ENCODE measurements at regions not wholly inside any gene's neighbourhood (a gene's known extent, or its start where the extent isn't known, plus 50 kb on each side); places are given as distances from the start of the nearest gene placed in this dataset.

DNA sequence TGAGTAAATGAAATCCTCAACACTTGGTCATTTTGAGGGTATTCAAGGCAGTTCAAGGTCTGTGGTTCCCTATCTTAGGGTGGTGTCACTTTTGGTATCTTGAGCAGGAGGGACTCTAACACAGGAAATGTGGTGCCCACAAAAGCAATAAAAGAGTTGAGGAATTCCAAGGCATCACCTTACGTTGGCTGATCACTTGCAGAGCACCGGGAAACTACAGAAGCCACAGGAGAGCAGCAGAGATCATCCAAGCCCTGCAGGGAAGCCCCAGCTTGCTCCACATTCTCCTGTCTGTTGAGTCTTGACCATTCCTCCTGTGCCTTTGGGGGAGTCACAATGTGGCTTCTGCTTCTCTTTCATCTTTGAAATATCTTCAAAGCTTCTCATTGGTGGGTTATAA, 565.8 kb upstream of the ADARB2 start:
- H3K36me3 Mint-ChIP-seq, result no peaks in the 10 kb centered on the region
- no peak overlapping the region for H3K4me3 Mint-ChIP-seq
- DNase-seq, result no peak
- no peaks in the 10 kb centered on the region for H3K27me3 Mint-ChIP-seq
- CTCF ChIA-PET, result no interaction called here
- H3K27ac Mint-ChIP-seq, result no peak overlapping the region
- H3K9me3 Mint-ChIP-seq, result no peaks in the 10 kb centered on the region
- no peaks in the 10 kb centered on the region for H3K4me1 Mint-ChIP-seq

DNA sequence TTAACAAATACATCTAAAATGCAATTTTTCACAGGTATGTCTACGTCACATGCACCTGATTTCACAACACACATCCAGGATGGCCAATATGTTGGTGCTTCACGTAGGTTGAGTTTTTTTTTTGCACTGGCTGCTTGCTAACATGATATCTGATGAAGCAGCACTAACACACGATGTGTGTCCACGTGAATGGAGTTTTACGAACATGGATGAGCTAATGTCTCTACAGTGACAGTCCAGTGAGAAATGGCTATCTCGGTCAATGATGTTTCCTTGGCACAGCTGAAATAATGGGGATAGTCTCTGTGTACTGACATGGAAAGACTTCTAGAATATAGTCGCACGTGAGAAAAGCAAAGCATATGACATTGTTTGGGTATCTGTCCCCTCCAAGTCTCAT, 563.9 kb upstream of the ADARB2 start:
- no peaks in the 10 kb centered on the region for H3K27me3 Mint-ChIP-seq
- CTCF ChIA-PET, result no interaction called here
- no peaks in the 10 kb centered on the region for H3K4me1 Mint-ChIP-seq
- no peak for DNase-seq
- no peaks in the 10 kb centered on the region for H3K36me3 Mint-ChIP-seq
- no peaks in the 10 kb centered on the region for H3K9me3 Mint-ChIP-seq
- no peak overlapping the region for H3K4me3 Mint-ChIP-seq
- H3K27ac Mint-ChIP-seq, result no peak overlapping the region

DNA sequence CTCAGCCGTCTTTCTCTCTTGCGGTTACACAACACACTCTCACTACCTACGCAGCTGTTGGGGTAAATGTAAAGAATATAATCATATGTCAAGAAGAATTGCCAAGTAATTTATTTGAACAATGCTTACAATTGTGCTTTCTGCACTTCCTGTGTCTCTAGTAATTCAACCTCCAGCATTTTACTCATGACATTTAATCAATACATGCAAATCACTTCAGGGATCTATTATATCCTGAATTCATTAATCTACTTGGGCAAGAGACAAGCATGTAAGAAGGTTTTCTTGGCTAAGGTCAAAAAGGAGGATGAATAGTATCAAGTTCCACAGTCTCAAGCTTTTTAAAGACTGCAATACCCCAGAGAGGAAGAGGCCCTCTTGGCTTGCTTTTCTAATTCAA, 562.9 kb upstream of the ADARB2 start:
- H3K9me3 Mint-ChIP-seq, result no peaks in the 10 kb centered on the region

DNA sequence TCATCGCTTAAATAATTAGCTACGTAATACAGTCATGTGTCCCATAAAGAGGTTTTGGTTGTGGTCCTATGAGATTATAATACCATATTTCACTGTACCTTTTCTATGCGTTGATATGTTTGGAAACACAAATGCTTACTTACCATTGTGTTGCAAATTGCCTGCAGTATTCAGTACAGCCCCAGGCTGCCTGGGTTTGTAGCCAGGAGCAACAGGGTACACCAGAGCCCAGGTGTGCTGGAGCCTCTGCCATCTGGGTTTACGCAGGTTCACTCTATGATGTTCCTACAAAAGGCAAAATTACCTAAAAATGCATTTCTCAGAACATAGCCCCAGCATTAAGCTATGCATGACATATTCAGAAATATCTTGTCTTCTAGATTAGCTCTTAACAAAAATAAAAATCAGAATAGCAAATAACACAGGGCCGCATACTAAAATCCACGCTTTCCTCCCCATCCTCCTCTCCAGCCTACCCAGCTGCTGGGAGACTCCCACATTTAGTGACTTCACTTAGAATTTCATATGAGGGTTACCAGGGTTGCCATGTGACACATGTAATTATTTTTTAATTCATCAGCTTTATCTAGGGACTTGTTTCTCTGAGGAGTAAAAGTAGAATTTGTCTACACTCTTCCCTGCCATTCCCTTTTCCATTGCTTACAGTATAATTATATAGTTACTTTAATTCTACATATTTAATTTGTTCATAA, 559.0 kb upstream of the ADARB2 start:
- H3K27ac Mint-ChIP-seq, result no peak overlapping the region
- H3K36me3 Mint-ChIP-seq, result no peaks in the 10 kb centered on the region
- H3K4me3 Mint-ChIP-seq, result no peak overlapping the region
- H3K4me1 Mint-ChIP-seq, result no peaks in the 10 kb centered on the region
- no peaks in the 10 kb centered on the region for H3K27me3 Mint-ChIP-seq
- DNase-seq, result no peak
- no peaks in the 10 kb centered on the region for H3K9me3 Mint-ChIP-seq
- CTCF ChIA-PET, result no interaction called here

More for the DNA sequence above, 562.9 kb upstream of the ADARB2 start:
- Mint-ChIP-seq H3K27me3 (no peaks in the 10 kb centered on the region), H3K4me1 (no peaks in the 10 kb centered on the region), H3K4me3 (no peak overlapping the region), H3K27ac (no peak overlapping the region), H3K36me3 (no peaks in the 10 kb centered on the region)
- no peak for DNase-seq
- CTCF ChIA-PET, result no interaction called here

DNA sequence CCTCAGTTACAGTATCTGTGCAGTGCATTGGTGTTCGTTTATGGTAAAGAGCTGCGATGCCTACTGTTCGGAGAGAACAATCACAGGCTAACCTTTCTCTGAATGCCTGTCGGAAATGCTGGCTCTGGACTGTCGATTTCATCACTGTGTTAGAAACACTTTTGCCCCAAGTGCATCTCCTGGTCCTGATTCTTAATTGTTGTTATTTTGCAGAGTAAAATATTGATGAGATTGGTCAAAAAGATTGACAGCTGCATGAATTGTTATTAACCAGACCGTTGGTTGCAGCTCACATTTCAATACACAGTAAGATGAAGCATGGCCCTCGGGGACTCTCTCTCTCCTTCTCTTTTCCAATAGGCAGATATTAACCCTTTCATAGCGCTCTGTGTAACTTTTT, 557.4 kb upstream of the ADARB2 start:
- Mint-ChIP-seq H3K36me3 (no peaks in the 10 kb centered on the region), H3K4me1 (no peaks in the 10 kb centered on the region), H3K9me3 (no peaks in the 10 kb centered on the region), H3K27ac (no peak overlapping the region), H3K27me3 (no peaks in the 10 kb centered on the region), H3K4me3 (no peak overlapping the region)
- CTCF ChIA-PET, result no interaction called here
- DNase-seq, result no peak

DNA sequence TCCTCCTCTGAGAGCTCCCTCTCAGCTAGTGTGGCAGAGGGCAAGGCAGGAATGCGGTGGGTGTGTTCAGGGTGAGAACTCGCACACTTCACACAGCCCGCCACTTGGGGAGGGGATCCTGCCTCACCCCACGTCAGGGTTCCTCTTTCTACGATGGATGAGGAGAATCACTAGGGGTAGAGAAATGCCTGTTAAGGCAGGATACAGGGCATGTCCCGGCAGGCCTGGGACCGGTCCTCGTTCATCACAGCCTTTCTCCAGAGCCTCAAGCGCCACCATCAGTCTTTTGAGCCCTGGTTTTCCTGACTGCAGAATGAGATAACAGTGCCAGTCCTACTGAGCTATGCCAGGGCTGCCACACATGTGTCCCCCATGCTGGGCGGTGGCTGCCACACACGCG, 546.7 kb upstream of the ADARB2 start:
- CTCF ChIA-PET, result no interaction called here
- Mint-ChIP-seq H3K27me3 (no peaks in the 10 kb centered on the region), H3K9me3 (no peaks in the 10 kb centered on the region), H3K27ac (no peak overlapping the region), H3K4me1 (no peaks in the 10 kb centered on the region), H3K4me3 (no peak overlapping the region), H3K36me3 (no peaks in the 10 kb centered on the region)
- DNase-seq, result no peak

DNA sequence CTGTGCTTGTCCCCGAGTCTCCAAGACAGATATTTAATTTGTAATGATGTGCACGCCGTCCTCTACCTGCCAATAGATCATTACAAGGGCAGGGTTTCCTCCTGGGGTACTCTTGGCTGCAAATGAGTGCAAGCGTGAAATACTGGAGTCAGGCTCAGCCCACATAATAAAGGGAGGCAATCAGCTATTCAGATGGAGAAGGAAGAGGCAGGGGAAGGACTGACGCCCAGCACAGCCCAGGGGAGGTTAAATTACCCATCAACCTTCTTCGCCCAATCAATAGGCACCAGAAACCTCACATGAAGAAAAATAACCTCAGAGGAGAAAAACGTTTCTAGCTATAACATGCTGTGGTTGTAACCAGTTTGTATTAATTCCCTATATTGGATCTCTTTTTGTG, 544.9 kb upstream of the ADARB2 start:
- H3K27ac Mint-ChIP-seq, result no peak overlapping the region
- H3K27me3 Mint-ChIP-seq, result no peaks in the 10 kb centered on the region
- no peak for DNase-seq
- no peak overlapping the region for H3K4me3 Mint-ChIP-seq
- H3K36me3 Mint-ChIP-seq, result no peaks in the 10 kb centered on the region
- CTCF ChIA-PET, result no interaction called here
- H3K4me1 Mint-ChIP-seq, result no peaks in the 10 kb centered on the region
- H3K9me3 Mint-ChIP-seq, result no peaks in the 10 kb centered on the region

DNA sequence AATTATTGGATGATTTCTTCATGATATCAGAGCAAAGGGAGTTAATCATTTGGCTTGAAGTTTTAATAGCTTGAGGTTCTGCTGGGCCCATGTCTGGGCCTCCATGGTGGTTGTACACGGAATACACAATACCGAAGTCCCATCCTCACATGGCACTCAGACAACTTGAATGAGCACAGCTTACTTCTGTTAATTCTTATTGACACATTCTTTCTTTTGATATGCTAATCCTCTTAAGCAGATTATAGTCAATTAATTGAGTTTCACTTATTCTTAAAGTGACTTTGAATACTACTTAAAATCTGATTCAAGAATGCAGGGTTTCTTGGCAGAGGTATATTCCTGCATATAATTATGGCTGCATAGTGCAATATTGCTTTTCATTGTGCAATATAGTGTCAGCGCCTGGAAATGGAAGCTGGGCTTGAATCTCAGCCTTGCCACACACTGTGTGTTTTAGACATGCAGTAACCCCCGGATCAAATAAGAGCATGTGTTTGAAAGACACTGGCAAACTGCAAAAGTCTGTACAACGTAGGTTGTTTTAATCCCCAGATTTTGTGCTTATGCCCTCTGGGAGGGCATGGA, 543.5 kb upstream of the ADARB2 start:
- Mint-ChIP-seq H3K36me3 (no peaks in the 10 kb centered on the region), H3K4me1 (no peaks in the 10 kb centered on the region), H3K9me3 (no peaks in the 10 kb centered on the region), H3K4me3 (no peak overlapping the region), H3K27me3 (no peaks in the 10 kb centered on the region), H3K27ac (no peak overlapping the region)
- CTCF ChIA-PET, result no interaction called here
- DNase-seq, result no peak

DNA sequence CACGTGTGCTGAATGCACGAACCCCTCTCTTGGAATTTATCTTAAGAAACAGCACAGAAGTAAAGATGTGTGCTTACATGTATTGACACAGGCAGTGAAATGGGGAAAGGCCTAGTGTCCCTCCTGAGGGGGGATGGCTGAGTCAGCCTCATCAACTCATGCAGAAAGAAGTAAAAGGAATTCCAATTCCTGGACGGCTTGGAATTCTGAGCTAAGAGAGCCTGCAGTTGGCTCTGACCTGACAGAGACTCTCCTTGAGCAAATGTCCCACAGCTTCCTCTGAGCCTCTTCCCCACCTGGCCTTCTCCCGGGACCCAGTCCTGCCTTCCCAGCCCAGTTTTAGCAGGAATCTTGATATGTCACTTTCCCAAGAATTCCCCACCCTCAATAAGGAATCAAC, 542.4 kb upstream of the ADARB2 start:
- no peaks in the 10 kb centered on the region for H3K27me3 Mint-ChIP-seq
- no peaks in the 10 kb centered on the region for H3K4me1 Mint-ChIP-seq
- CTCF ChIA-PET, result no interaction called here
- peaks cover 3% of the 10 kb centered on the region for H3K9me3 Mint-ChIP-seq
- no peak overlapping the region for H3K27ac Mint-ChIP-seq
- no peak overlapping the region for H3K4me3 Mint-ChIP-seq
- no peaks in the 10 kb centered on the region for H3K36me3 Mint-ChIP-seq
- DNase-seq, result no peak

DNA sequence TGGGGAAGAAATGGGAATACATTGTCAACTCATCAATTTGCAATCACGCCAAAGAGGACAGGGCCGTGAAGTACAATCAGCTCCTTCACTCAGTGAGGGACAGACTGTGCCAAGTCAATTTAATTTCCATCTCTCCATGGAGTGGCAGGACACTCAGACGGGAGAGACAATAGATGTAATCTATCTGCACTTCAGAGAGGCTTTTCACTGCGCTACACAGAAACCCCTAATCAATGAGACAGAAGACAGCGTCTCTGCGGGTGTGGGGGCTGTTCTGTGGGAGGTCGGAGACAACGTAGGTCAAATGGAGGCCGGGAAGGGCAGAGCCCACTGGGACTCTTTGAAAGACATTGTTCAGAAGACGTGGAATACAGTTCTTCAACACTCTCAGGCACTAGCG, 541.0 kb upstream of the ADARB2 start:
- Mint-ChIP-seq H3K4me3 (no peak overlapping the region), H3K36me3 (no peaks in the 10 kb centered on the region), H3K27ac (no peak overlapping the region), H3K9me3 (peaks cover 3% of the 10 kb centered on the region), H3K27me3 (no peaks in the 10 kb centered on the region), H3K4me1 (no peaks in the 10 kb centered on the region)
- DNase-seq, result no peak
- CTCF ChIA-PET, result no interaction called here

DNA sequence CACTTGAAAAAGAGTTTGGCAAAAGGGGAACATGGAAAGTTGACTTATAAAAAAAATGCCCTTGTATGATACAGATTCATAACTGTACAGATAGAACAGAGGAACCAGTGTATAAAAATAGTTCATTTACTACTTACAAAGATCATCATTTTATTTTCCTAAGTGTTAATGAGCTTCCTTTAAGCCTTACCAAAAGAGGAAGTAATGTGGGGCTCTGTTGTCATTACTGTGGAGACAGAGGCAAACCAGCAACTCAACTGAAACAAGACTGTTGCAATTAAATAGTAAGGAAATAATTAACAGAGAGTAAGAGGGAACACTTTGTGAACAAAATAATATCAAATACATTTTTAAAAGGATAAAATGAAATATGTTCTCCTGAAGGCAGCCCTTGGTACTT, 526.2 kb upstream of the ADARB2 start:
- Mint-ChIP-seq H3K4me1 (no peaks in the 10 kb centered on the region), H3K36me3 (no peaks in the 10 kb centered on the region), H3K4me3 (no peak overlapping the region), H3K27ac (no peak overlapping the region), H3K27me3 (no peaks in the 10 kb centered on the region), H3K9me3 (no peaks in the 10 kb centered on the region)
- DNase-seq, result no peak
- CTCF ChIA-PET, result no interaction called here

DNA sequence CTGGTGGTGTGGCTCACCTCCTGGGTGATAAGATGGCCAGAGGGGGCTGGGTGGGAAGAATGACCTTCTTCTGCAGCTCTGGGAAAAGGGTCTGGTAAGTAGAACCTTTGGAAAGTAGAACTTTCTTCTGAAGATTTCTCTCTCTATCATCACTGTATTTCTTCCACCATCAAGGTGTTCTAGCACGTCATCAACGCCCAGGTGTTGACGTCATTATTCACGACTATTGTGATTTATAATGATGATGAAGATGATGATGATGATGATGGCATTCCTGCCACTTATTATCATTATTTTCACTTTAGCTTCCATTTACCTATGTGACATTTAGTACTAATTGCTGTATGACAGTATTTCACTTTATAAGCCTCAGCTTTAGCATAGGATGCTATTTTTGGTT, 525.6 kb upstream of the ADARB2 start:
- Mint-ChIP-seq H3K9me3 (no peaks in the 10 kb centered on the region), H3K27me3 (no peaks in the 10 kb centered on the region), H3K4me3 (no peak overlapping the region), H3K36me3 (no peaks in the 10 kb centered on the region), H3K27ac (no peak overlapping the region), H3K4me1 (no peaks in the 10 kb centered on the region)
- CTCF ChIA-PET, result no interaction called here
- no peak for DNase-seq

DNA sequence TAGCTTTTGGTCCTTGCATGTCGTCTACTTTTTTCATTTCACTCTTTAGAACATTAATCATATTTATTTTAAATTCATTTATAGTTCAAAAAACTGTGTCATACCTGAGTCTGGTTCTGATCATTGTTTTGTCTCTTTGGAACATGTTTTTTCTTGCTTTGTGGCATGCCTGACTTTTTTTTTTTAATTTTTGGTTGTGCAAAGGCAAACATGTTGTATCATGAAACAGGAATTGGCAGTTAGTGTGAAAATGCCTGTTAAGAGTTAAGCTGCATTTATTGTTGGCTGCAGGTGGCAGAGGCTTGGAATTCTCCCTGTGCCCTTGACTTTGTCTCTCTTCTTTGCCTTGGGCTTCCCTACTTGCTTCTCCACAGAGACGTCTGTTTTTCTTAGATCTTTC, 525.0 kb upstream of the ADARB2 start:
- H3K36me3 Mint-ChIP-seq, result no peaks in the 10 kb centered on the region
- no peak overlapping the region for H3K4me3 Mint-ChIP-seq
- CTCF ChIA-PET, result no interaction called here
- DNase-seq, result no peak
- no peaks in the 10 kb centered on the region for H3K27me3 Mint-ChIP-seq
- H3K9me3 Mint-ChIP-seq, result no peaks in the 10 kb centered on the region
- no peaks in the 10 kb centered on the region for H3K4me1 Mint-ChIP-seq
- H3K27ac Mint-ChIP-seq, result no peak overlapping the region

DNA sequence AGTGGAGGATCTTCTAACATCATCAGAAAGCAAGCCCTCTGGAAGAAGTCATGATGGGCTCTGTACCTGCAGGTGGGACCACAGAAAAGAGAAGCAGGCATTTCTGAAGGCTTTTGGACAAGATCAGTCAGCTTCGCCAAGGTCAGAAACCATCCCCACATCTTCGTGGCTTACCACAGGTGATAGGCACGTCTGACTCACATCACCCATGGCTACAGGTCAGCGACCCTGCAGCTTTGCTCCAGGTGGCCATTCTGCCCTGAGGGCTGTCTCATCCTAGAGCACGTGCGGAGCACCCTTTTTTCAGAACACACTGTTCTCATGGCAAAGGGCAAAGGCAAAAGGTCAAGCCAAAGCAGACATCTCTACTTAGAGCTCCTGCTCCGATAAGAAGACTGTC, 518.9 kb upstream of the ADARB2 start:
- DNase-seq, result no peak
- Mint-ChIP-seq H3K27ac (no peak overlapping the region), H3K9me3 (peaks cover 2% of the 10 kb centered on the region), H3K36me3 (no peaks in the 10 kb centered on the region), H3K27me3 (no peaks in the 10 kb centered on the region), H3K4me3 (no peak overlapping the region), H3K4me1 (no peaks in the 10 kb centered on the region)
- CTCF ChIA-PET, result no interaction called here

DNA sequence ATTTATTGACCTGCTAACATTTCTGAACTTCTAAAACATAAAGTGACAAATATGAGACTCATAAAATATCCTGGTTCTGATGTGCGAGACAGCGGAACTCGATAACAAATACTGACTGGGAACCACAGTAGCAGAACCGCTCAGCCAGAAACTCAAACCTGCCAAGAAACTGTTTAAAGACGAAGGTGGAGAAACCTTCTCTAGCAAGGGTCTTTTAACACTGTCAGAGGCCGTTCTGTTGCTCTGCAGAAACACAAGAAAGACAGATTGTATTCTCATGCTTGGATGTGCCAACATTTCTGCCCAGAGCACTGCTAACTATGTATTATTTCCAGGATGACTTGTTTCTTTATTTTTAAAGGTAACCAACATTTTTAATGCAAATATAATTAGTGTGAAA, 514.8 kb upstream of the ADARB2 start:
- peaks cover 2% of the 10 kb centered on the region for H3K9me3 Mint-ChIP-seq
- H3K27me3 Mint-ChIP-seq, result no peaks in the 10 kb centered on the region
- CTCF ChIA-PET, result no interaction called here

DNA sequence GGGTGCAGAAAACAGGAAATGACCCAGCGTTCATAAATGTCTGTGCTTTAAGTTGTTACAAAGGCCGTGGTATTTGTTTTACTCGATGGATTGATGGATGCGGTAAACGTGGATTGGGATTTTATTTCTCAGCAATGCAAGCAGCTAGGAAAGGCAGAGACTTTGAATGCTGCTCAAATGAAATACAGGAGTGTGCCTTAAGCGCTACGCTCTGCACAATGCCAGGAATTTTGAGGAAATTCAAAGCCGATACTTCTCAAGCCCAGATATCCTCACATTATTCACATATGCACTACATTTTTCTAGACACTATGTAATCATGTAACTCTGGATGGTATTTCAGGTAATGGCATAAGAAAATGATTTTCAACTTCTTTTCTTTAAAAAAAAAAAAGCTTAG, 514.3 kb upstream of the ADARB2 start:
- H3K4me3 Mint-ChIP-seq, result no peak overlapping the region
- CTCF ChIA-PET, result no interaction called here

More for the DNA sequence above, 514.8 kb upstream of the ADARB2 start:
- H3K4me1 Mint-ChIP-seq, result no peaks in the 10 kb centered on the region
- H3K36me3 Mint-ChIP-seq, result no peaks in the 10 kb centered on the region
- H3K27ac Mint-ChIP-seq, result no peak overlapping the region
- H3K4me3 Mint-ChIP-seq, result no peak overlapping the region
- DNase-seq, result no peak

More for the DNA sequence above, 514.3 kb upstream of the ADARB2 start:
- no peak overlapping the region for H3K27ac Mint-ChIP-seq
- no peaks in the 10 kb centered on the region for H3K4me1 Mint-ChIP-seq
- no peak for DNase-seq
- H3K9me3 Mint-ChIP-seq, result peaks cover 2% of the 10 kb centered on the region
- no peaks in the 10 kb centered on the region for H3K36me3 Mint-ChIP-seq
- no peaks in the 10 kb centered on the region for H3K27me3 Mint-ChIP-seq

Data from activated naive CD4-positive, alpha-beta T cell treated with anti-CD3 and anti-CD28 coated beads, Interleukin-2, amount 10 ng/mL, durations not matched to agents 7 days and 5 days (primary cell).